ENCODE measurements at regions not wholly inside any gene's neighbourhood (a gene's known extent, or its start where the extent isn't known, plus 50 kb on each side); places are given as distances from the start of the nearest gene placed in this dataset.

DNA sequence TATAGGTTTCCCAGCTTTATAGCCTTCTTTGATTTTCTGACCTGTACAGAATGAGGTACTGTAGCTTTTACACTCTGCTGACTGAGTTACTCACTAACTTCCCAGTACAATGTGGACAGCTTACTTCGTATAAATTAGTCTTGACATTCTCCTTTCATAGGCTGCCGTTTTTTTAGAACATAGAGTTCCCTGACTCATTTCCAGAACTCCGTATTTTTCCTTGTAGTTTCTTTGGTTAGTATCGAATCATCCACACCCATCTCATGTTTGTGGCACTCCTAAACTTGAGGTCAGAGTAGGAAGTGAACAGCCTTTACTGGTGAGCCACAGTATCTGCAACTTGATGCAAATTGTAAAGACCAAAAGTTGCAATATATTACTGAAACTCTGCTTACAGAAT lies 303.9 kb downstream of the SLITRK5 start:
- TF ChIP-seq EP300 (IDR thresholded peaks at IDR 0.05) (no peak), POLR2AphosphoS5 (IDR thresholded peaks at IDR 0.05) (no peak), POLR2A (IDR thresholded peaks at IDR 0.05) (no peak)
- TF ChIP-seq, protein P1, sequence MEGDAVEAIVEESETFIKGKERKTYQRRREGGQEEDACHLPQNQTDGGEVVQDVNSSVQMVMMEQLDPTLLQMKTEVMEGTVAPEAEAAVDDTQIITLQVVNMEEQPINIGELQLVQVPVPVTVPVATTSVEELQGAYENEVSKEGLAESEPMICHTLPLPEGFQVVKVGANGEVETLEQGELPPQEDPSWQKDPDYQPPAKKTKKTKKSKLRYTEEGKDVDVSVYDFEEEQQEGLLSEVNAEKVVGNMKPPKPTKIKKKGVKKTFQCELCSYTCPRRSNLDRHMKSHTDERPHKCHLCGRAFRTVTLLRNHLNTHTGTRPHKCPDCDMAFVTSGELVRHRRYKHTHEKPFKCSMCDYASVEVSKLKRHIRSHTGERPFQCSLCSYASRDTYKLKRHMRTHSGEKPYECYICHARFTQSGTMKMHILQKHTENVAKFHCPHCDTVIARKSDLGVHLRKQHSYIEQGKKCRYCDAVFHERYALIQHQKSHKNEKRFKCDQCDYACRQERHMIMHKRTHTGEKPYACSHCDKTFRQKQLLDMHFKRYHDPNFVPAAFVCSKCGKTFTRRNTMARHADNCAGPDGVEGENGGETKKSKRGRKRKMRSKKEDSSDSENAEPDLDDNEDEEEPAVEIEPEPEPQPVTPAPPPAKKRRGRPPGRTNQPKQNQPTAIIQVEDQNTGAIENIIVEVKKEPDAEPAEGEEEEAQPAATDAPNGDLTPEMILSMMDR (IDR thresholded peaks at IDR 0.05): no peak

Measured in gastroesophageal sphincter (tissue), 3 donors.